Fibroblast of mammary gland (primary cell): ENCODE measurements at regions not wholly inside any gene's neighbourhood (a gene's known extent, or its start where the extent isn't known, plus 50 kb on each side); places are given as distances from the start of the nearest gene placed in this dataset.

Source experiments
- DNase-seq: peaks from one replicate; pipeline ENCODE4 v3.0.0-alpha.2; 2010; ENCODE audit warnings: low read depth
- H3K4me3 ChIP-seq: 2 replicates; pipeline ENCODE4 v1.5.1; 2011; ENCODE audit warnings: low read depth, mild to moderate bottlenecking, low read length, moderate library complexity; ENCODE audit not compliant: control insufficient read depth
- TF ChIP-seq, protein P1 (sequence below): conservative IDR thresholded peaks from 2 replicates; pipeline ENCODE4 v1.5.1; 2011; ENCODE audit warnings: low read depth, low read length, inconsistent platforms; ENCODE audit not compliant: control insufficient read depth, insufficient read depth

DNA sequence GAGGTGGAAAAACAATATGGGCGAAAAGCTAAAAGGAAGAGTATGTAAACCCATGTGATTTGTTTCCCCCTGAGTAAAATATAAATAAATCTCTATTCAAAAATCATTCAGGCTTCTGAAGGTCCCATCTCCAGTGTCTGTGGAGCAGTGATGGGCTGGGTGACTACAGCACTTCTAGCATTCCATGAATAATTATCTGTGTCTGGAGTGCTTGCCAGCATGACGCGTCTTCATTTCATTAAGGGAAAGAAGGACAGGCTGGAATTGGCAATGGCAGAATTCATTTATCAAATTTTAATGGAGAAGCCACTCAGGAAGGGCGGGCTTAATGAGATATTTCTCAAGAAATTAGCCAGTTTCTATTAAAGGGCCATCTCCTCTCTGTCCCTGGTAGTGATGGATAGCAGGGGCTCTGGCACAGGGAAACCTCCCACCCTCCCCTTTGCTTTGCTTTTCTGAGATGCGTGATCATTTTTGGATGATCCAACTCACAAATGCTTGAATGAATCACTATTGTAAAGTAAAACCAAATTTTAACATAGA is 916.3 kb upstream of the SEL1L start:
- DNase-seq: no peak
- TF ChIP-seq, protein P1, sequence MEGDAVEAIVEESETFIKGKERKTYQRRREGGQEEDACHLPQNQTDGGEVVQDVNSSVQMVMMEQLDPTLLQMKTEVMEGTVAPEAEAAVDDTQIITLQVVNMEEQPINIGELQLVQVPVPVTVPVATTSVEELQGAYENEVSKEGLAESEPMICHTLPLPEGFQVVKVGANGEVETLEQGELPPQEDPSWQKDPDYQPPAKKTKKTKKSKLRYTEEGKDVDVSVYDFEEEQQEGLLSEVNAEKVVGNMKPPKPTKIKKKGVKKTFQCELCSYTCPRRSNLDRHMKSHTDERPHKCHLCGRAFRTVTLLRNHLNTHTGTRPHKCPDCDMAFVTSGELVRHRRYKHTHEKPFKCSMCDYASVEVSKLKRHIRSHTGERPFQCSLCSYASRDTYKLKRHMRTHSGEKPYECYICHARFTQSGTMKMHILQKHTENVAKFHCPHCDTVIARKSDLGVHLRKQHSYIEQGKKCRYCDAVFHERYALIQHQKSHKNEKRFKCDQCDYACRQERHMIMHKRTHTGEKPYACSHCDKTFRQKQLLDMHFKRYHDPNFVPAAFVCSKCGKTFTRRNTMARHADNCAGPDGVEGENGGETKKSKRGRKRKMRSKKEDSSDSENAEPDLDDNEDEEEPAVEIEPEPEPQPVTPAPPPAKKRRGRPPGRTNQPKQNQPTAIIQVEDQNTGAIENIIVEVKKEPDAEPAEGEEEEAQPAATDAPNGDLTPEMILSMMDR: no peak
- no peak overlapping the region for H3K4me3 ChIP-seq

DNA sequence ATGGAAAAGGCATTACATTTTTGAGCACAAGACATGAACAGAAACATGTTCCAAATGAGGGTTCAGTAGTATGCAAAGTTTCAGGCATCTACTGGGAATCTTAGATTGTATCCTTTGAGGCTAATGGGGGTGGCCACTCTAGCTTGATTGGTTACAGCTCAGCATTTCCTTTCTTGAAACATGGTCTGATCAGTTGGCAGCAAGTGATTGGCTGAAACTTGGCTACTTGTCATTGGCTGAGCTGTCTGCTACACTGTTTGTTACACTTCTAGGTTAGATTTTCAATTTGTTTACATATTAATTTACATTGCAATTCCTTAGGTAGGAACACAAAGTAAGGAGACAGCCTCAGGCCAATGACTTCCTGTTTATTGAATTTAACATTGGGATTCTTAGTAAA is 918.0 kb upstream of the SEL1L start:
- DNase-seq: no peak
- no peak overlapping the region for H3K4me3 ChIP-seq
- TF ChIP-seq, protein P1: no peak

DNA sequence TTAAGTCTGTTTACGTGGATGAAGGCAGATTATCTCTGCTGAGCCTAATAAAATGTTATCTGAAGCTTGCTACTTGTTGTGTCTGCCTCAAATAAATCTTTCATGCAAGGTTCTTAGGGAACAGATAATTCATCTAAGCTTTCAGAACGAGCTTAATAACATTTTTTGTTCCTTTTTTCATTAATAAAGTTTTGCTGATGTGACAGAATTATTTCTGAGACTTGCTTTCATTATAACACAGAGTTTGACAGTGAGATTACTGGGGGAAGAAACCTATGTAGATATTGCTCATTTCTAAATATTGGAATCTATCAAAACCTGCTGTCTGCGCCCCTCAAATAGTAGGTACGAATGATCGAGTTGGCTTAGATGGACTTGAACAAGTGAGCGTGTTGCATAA is 948.7 kb upstream of the SEL1L start:
- DNase-seq: no peak
- TF ChIP-seq, protein P1: no peak

DNA sequence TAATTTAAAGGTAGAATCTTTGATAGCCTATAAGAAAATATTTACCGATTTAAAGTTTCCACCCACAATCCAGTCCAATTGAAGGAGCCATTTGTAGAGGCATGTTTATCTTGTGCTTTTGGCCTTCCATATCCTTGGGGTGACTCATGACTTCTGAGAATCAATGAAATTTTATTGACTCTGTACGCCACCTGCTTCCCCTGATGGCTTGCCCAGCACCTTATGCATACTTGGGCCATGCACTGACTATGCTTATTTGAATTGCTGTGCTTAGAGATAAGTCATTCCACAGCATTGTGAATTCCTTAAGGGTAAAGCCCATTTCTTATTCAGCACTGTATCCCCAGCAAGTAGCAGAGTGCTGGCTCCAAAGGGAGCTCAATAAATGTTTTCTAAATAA is 954.8 kb upstream of the SEL1L start:
- H3K4me3 ChIP-seq: no peak overlapping the region
- no peak for DNase-seq
- TF ChIP-seq, protein P1: no peak

More for the DNA sequence above, 948.7 kb upstream of the SEL1L start:
- no peak overlapping the region for H3K4me3 ChIP-seq

DNA sequence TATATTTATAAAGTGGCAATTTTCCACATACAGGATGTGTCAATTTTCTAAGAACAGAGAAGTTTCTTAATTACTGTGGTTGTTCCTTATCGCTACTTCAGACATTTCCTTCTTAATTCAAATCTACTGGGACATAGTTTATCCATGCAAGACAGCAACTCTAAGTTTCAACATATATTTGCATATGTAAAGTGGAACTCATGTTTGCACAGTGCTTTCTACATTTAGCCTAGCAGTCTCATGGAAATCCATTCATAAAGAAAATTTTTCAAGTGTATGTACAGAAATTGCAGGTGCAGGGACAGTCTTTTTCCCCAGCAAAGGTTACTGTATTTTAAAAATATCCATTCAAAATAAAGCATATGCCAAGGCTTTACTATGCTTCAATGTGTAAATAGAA is 956.7 kb upstream of the SEL1L start:
- H3K4me3 ChIP-seq: no peak overlapping the region
- TF ChIP-seq, protein P1: no peak
- no peak for DNase-seq

DNA sequence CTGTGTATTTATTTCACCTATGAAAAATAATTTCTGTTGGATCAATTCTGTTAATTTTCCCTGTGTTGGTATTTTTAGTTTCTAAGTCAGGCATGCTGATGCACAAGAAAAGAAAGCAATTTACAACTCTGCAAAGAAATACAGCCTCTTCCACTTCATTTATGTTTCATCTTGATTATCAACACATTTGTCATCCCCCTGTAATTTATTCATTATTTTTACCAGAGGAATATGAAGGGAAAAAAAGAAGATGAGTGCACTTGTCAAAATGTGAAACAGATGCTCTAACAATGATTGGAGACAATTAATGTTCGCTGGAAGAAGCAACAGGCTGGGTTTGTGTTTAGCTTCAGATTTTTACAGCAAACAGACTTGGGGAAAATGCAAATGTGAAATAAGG is 958.5 kb upstream of the SEL1L start:
- DNase-seq: no peak
- TF ChIP-seq, protein P1: no peak
- no peak overlapping the region for H3K4me3 ChIP-seq

DNA sequence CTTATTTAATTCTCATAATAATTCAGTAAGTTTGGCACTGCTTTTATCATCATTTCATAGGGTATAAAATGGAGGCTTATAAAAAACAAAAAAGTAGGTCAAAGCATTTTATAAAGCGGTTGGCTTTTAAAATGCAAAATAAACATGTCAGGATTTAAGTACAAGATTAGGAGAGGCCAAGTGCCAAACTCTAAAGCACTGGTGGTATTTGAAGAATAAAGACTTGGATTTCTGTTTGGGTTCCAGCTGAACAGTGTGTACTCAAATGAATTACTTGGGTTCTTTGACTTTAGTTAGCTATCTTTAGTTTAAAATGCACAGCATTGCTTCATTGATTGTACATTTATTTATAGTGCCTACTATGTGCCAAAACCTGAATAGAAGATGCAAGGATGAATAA is 966.6 kb upstream of the SEL1L start:
- no peak overlapping the region for H3K4me3 ChIP-seq
- DNase-seq: no peak
- TF ChIP-seq, protein P1: no peak
